HEK293T (cell line): ENCODE measurements at regions not wholly inside any gene's neighbourhood (a gene's known extent, or its start where the extent isn't known, plus 50 kb on each side); places are given as distances from the start of the nearest gene placed in this dataset.

Experiments used
- CTCF ChIA-PET: fragments of 350-600 bp; formaldehyde crosslinking; extraction: SDS; loops from one replicate; lab custom pipeline; 2021; ENCODE audit warnings: antibody characterized with exemption, inconsistent platforms; lab: Yijun Ruan, JAX
- POLR2A ChIA-PET: fragments of 350-600 bp; formaldehyde crosslinking; extraction: SDS; loops from one replicate; lab custom pipeline; 2020; ENCODE audit warnings: antibody characterized with exemption, inconsistent platforms; lab: Yijun Ruan, JAX
- DNase-seq: peaks from one replicate; pipeline ENCODE4 v3.0.0; 2012; ENCODE audit warnings: mixed read lengths; ENCODE audit errors: extremely low spot score
- ARNT ChIP-seq: fragments of 450-650 bp; IDR thresholded peaks from 2 replicates; pipeline ENCODE4 v1.6.1; 2017; ENCODE audit warnings: mild to moderate bottlenecking
- BHLHE40 ChIP-seq: fragments of 450-650 bp; IDR thresholded peaks from 2 replicates; pipeline ENCODE4 v1.6.1; 2016; ENCODE audit warnings: mild to moderate bottlenecking, moderate library complexity, borderline replicate concordance
- CTBP1 ChIP-seq: fragments of 450-650 bp; IDR thresholded peaks from 2 replicates; pipeline ENCODE4 v1.6.1; 2016; ENCODE audit warnings: borderline replicate concordance
- ELF4 ChIP-seq: fragments of 450-650 bp; IDR thresholded peaks from 2 replicates; pipeline ENCODE4 v1.6.1; 2017; ENCODE audit warnings: antibody characterized with exemption
- FOXA1 ChIP-seq: fragments of 450-650 bp; IDR thresholded peaks from 2 replicates; pipeline ENCODE4 v1.6.1; 2016; ENCODE audit warnings: mild to moderate bottlenecking
- FOXK2 ChIP-seq: fragments of 450-650 bp; IDR thresholded peaks from 2 replicates; pipeline ENCODE4 v1.6.1; 2016; ENCODE audit warnings: mild to moderate bottlenecking
- FOXM1 ChIP-seq: fragments of 450-650 bp; IDR thresholded peaks from 2 replicates; pipeline ENCODE4 v1.6.1; 2017; ENCODE audit warnings: mild to moderate bottlenecking, borderline replicate concordance
- HDGF ChIP-seq: fragments of 450-650 bp; IDR thresholded peaks from 2 replicates; pipeline ENCODE4 v1.6.1; 2017; ENCODE audit warnings: antibody characterized with exemption, borderline replicate concordance
- L3MBTL2 ChIP-seq: fragments of 450-650 bp; conservative IDR thresholded peaks from 2 replicates; pipeline ENCODE4 v1.6.1; 2016; ENCODE audit warnings: mild to moderate bottlenecking
- LEF1 ChIP-seq: fragments of 450-650 bp; IDR thresholded peaks from 2 replicates; pipeline ENCODE4 v1.6.1; 2017; ENCODE audit warnings: mild to moderate bottlenecking, borderline replicate concordance
- NFRKB ChIP-seq: fragments of 450-650 bp; IDR thresholded peaks from 2 replicates; pipeline ENCODE4 v1.6.1; 2016; ENCODE audit warnings: mild to moderate bottlenecking, moderate library complexity
- SP1 ChIP-seq: fragments of 450-650 bp; IDR thresholded peaks from 2 replicates; pipeline ENCODE4 v1.6.1; 2017
- SUZ12 ChIP-seq: fragments of 450-650 bp; IDR thresholded peaks from 2 replicates; pipeline ENCODE4 v1.6.1; 2016; ENCODE audit warnings: mild to moderate bottlenecking
- TARDBP ChIP-seq: fragments of 450-650 bp; IDR thresholded peaks from 2 replicates; pipeline ENCODE4 v1.6.1; 2016
- ZNF384 ChIP-seq: fragments of 450-650 bp; IDR thresholded peaks from 2 replicates; pipeline ENCODE4 v1.6.1; 2016
- TF ChIP-seq, protein P1 (sequence below): fragments of 450-650 bp; IDR thresholded peaks from 2 replicates; pipeline ENCODE4 v1.6.1; 2016

- CTCF ChIA-PET: interaction anchor here (0.6 to 0.9 kb wide), 2 partner anchors 31 to 194 kb away, joined by 3 read pairs; no protein-coding TSS in a partner anchor
- POLR2A ChIA-PET: no interaction called here
- DNase-seq: no peak
- TF ChIP-seq FOXA1: no peak
- no peak for TF ChIP-seq ZNF384
- TF ChIP-seq TARDBP: no peak
These were observed 176.9 kb upstream of the PROK2 start for GRCh38 chr3:71961891-71962290.

DNA sequence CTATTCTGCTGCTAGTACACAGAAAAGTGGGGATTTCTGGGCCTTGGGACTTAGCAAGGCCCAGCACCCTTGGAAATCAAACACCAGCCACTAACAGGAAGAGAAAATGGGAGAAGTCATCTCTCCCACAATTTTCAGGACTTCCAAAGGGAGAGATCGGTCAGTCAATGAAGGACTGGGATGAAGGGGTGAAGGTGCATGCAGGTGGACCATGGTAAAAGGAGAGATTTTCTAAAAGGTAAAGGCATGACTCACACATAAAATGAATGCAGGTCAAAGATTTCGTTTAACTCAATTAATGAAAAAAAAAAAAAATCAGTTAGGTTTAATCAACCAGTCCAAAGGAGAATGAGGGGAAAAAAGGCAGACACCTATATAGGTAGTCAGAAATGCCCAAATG is 176.4 kb upstream of the PROK2 start:
- ChIA-PET POLR2A (no interaction called here), CTCF (interaction anchor here (0.6 to 0.9 kb wide), 2 partner anchors 31 to 195 kb away, joined by 3 read pairs; no protein-coding TSS in a partner anchor)
- no peak for DNase-seq
- no peak for TF ChIP-seq SP1
- TF ChIP-seq SUZ12: no peak
- TF ChIP-seq BHLHE40: no peak
- TF ChIP-seq ZNF384: no peak
- TF ChIP-seq FOXK2: no peak
- no peak for TF ChIP-seq FOXM1
- TF ChIP-seq FOXA1: no peak
- TF ChIP-seq L3MBTL2: no peak

DNA sequence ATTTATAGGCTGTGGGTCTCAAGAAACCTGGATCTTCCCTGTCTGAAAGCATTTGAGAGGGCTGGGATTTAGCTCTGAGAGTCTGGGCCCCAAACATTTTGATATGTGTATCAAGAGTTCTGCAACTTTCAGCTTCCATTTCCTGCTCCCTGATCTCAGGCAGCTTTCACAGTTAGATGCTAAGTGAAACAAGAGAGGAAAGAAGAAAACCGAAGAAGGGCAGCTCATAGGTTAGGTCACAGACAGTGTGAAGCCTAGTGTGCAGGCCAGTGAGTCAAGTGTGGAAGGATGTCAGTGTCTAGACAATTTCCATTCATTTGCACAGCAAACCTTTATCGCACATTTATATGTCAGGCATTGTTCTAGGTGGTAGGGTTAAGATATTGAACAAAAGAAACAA is 173.6 kb upstream of the PROK2 start:
- no peak for DNase-seq
- CTCF ChIA-PET: no interaction called here
- POLR2A ChIA-PET: no interaction called here
- TF ChIP-seq L3MBTL2: no peak
- no peak for TF ChIP-seq BHLHE40
- TF ChIP-seq SUZ12: no peak
- no peak for TF ChIP-seq HDGF
- no peak for TF ChIP-seq NFRKB
- no peak for TF ChIP-seq ELF4
- no peak for TF ChIP-seq TARDBP
- TF ChIP-seq FOXK2: no peak
- no peak for TF ChIP-seq FOXA1
- TF ChIP-seq ZNF384: no peak
- no peak for TF ChIP-seq LEF1
- TF ChIP-seq FOXM1: no peak

DNA sequence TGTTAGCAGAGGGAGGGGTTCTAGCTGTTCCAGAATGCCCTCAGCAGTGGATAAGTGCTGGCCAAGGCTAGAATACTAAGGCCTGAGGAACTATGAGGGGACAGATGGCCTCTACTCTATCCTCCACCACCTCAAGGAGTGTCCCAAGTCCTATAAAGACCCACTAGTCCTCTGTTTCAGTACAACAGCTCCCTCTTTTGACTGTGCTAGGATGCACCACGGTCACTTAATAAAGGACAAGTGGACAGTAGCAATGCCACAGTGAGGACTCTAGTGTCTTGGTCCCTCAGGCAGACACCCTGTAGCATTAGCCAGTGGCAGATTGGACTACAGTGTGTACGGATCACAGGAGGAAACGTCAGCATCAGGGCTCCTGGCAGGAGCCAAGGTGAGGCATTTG is 171.8 kb upstream of the PROK2 start:
- POLR2A ChIA-PET: no interaction called here
- CTCF ChIA-PET: interaction anchor here (1.0 to 1.6 kb wide), 2 partner anchors 20 to 307 kb away, joined by 3 to 8 read pairs; no protein-coding TSS in a partner anchor
- no peak for TF ChIP-seq L3MBTL2
- TF ChIP-seq FOXA1: no peak
- no peak for TF ChIP-seq FOXM1
- no peak for TF ChIP-seq LEF1
- TF ChIP-seq, protein P1, sequence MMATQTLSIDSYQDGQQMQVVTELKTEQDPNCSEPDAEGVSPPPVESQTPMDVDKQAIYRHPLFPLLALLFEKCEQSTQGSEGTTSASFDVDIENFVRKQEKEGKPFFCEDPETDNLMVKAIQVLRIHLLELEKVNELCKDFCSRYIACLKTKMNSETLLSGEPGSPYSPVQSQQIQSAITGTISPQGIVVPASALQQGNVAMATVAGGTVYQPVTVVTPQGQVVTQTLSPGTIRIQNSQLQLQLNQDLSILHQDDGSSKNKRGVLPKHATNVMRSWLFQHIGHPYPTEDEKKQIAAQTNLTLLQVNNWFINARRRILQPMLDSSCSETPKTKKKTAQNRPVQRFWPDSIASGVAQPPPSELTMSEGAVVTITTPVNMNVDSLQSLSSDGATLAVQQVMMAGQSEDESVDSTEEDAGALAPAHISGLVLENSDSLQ: no peak
- TF ChIP-seq ELF4: no peak
- no peak for TF ChIP-seq CTBP1
- TF ChIP-seq ZNF384: no peak
- TF ChIP-seq FOXK2: no peak
- no peak for TF ChIP-seq HDGF
- TF ChIP-seq NFRKB: no peak
- no peak for TF ChIP-seq BHLHE40
- no peak for TF ChIP-seq ARNT
- DNase-seq: no peak

- POLR2A ChIA-PET: no interaction called here
- DNase-seq: no peak
- CTCF ChIA-PET: interaction anchor here (0.6 to 1.6 kb wide), 5 partner anchors 18 to 675 kb away, joined by 3 to 8 read pairs (median 3); no protein-coding TSS in a partner anchor
- TF ChIP-seq LEF1 (no peak), HDGF (no peak), NFRKB (no peak), SUZ12 (no peak), TARDBP (no peak), FOXM1 (no peak), ELF4 (no peak), FOXA1 (no peak), SP1 (no peak), CTBP1 (no peak), L3MBTL2 (no peak), FOXK2 (no peak), BHLHE40 (no peak), ZNF384 (no peak), ARNT (no peak)
- TF ChIP-seq, protein P1: no peak
These were observed 171.1 kb upstream of the PROK2 start for GRCh38 chr3:71956069-71956340.

DNA sequence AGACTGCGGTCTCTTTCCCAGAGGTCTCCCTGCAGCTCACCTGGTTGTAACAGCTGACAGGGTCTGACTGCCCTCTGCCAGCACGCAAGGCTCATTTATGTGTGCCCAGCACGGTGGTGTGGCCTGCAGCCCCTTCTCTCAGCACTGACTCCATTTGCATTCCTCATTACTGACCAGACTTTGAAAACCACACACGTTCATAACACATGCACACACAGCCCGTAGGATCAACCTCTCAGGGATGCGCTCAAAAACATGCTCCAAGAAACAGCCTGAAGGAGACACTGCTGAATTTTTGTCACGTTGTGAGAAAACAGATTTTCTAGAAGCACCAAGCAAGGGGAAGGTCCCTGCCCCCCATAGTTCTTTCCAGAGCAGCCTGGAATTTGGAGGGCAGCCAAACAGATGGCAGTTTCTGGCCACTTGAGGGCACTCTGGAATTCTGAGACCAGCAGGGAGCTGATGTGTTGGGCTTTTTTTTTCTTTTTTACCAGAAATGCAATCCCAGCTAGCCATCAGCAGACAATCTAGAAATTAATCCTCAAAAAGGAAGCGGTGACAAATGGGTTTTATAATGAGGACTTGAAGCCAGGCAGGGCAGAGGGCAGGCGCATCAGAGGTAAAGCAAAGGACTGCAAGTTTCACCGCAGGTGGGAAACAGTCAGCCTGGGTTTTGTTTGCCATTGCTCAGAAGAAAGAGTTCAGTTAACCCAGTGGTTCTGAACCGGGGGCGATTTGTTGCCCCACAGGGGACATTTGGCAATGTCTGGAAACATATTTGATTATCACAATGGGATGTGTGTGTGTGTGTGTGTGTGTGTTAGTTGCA is 170.5 kb upstream of the PROK2 start:
- ChIA-PET POLR2A (no interaction called here), CTCF (interaction anchor here (0.6 to 1.6 kb wide), 6 partner anchors 18 to 675 kb away, joined by 3 to 8 read pairs (median 3); no protein-coding TSS in a partner anchor)
- no peak for TF ChIP-seq NFRKB
- TF ChIP-seq ZNF384: peak; percentile 92
- no peak for TF ChIP-seq L3MBTL2
- TF ChIP-seq LEF1: no peak
- TF ChIP-seq FOXA1: no peak
- TF ChIP-seq, protein P1: no peak
- TF ChIP-seq SUZ12: no peak
- no peak for TF ChIP-seq SP1
- TF ChIP-seq FOXK2: no peak
- DNase-seq: peak; percentile 66
